Peyer's patch (tissue), 4 donors: ENCODE measurements at regions not wholly inside any gene's neighbourhood (a gene's known extent, or its start where the extent isn't known, plus 50 kb on each side); places are given as distances from the start of the nearest gene placed in this dataset.

Experiments used
- CTCF ChIP-seq, 6 experiments: fragments of 450-650 bp in 4 of 6; fragments of 200-600 bp in 2 of 6; sonication (generic) in 1 of 6; IDR thresholded peaks; one replicate each; pipeline ENCODE4 v1.5.1; 2017 to 2019; ENCODE audit warnings: antibody characterized with exemption in 6 of 6, mild to moderate bottlenecking in 3 of 6, moderate library complexity in 1 of 6
- POLR2A ChIP-seq, 2 donors: fragments of 450-650 bp; IDR thresholded peaks; one replicate each; pipeline ENCODE4 v1.5.1; 2017; ENCODE audit warnings: antibody characterized with exemption in 2 of 2, mild to moderate bottlenecking in 2 of 2, moderate library complexity in 2 of 2

DNA sequence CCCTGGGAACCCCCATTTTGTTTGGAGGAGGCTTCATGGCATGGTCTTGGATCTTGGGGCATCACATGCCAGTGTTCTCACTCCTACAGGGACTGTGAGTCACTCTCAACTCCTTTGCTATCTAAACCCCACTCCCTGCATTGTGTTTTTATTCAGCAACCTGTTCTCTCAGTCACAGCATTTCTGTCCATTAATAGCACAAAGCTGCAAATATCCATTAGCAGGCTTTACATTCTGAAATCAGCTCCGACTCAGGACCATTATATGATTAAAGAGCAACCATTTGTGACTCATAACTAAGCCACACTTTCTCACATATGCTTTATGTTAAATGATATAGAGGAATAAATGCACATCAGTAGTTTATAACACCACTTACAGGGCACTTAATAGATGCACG lies 462.1 kb upstream of the BRINP1 start:
- TF ChIP-seq CTCF (IDR thresholded peaks at IDR 0.05), result no peak
- TF ChIP-seq POLR2A (IDR thresholded peaks at IDR 0.05), result no peak
